ENCODE measurements at regions not wholly inside any gene's neighbourhood (a gene's known extent, or its start where the extent isn't known, plus 50 kb on each side); places are given as distances from the start of the nearest gene placed in this dataset.
"Not testable (repeated sequence)": the region's sequence is repeated elsewhere in the genome, so short reads cannot be mapped to it uniquely, and the experiment has no call there.

DNA sequence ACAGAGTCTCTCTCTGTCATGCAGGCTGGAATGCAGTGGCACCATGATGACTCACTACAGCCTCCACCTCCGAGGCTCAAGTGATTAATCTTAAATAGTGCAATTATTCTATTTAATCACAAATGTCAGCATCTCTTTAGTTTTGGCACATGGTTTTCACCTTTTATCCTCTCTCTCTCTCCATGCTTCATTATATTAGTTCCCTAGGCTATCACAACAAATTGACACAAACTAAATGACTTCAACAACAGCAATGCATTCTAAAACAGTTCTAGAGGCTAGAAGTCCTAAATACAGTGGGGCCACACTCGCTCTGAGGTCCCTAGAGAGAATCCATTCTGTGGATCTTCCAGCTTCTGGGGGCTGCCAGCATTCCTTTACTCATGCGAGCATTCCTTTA lies 178.2 kb upstream of the ZNG1F start:
- DNase-seq: not testable (repeated sequence)

DNA sequence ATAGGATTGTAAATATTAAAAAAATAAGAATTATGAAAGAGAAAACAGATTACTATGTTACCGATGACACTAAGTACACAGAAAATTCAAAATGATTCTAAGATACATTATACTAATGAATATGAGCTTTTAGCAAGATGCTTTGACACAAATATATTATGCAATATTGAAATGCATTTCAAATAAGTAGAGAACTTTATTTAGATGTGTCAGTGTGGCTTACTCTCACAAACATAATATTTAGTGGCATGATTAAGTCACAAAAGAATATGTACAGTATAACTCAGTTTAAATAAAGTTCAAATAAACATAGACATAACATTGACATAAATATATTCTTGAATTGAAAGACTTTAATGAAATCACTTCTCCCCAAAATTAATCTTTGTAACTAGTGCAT lies 172.7 kb upstream of the ZNG1F start:
- DNase-seq: not testable (repeated sequence)

DNA sequence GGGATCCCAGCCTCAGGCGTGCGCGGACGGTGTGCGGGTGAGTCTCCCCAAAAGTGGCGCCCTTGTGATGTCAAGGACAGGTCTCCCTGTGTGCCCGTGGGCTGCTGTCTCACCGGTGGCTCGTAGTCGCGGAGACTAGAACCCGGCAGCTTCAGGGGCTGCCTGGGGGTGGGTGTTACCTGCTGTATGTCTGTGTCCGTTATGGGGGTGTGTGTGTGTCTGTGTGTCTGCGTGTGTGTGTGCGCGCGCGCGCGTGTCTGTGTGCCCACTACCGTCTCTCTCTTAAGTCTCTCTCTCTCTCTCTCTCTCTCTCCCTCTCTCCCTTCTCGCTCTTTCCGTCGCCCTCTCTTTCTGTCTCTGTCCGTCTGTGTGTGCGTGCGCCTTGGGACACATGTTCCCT lies 170.0 kb upstream of the ZNG1F start:
- DNase-seq: peak; percentile 25 to 45

DNA sequence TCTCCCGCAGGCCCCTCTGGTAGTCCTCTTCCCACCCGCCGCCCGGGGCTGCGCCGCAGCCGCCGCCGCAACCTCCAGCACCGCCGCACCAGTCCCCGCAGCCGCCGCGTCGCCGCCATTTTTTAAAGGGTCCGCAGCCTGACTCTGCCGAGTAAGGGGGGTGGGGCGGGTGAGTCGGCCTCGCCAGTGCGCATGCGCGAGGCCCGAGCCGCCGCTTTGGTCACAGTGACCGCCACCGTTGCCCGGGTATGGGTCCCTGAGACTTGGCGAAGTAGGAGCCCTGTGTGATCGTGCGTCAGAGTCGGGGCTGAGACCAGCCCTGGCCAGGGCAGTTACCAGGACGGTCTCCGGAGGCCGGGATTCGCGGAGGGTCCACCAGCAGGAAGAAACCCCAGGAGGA lies 169.6 kb upstream of the ZNG1F start:
- DNase-seq: peak; percentile 83 to 88

DNA sequence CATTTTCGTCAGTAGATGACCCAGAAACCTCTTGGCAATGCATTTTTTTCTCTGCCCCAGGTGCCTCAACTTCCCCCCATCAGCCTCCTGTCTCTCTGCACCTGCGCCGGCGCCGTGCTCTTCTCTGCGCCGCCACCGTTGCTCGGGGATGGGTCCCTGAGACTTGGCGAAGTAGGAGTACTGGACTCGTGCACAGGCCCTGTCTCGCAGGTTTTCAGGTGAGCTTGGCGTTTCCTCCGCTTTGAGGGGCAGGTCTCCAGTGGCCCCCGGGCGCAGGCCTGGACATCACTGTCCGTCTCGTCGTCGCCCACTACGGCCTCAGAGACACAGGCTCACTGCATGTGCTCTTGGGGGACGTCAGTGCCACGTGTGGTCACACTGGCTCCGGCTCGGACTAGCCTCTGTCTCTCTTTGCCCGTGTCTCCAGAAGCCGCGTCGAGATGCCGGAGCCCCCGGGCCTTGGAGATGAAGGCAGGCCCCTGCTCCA lies 168.8 kb upstream of the ZNG1F start:
- peak; percentile 5 to 12 for DNase-seq

DNA sequence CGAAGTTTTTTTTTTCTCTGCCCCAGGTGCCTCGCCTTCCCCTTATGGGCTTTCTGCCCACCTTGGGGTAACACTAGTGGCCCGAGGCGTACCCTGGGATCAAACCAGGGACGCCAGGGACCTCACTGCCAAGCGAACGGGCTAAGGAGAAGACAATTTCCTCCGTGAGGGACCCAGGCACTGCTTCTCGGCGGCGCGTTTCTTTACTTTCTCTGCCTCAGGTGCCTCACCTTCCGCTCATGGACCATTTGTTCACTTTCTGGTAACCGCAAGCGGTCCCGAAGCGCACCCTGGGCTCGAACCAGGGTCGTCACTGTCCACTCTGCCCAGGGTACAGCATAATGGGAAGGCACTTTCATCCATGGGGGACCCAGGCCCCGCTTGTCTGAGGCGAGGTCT lies 168.2 kb upstream of the ZNG1F start:
- DNase-seq: not testable (repeated sequence)

DNA sequence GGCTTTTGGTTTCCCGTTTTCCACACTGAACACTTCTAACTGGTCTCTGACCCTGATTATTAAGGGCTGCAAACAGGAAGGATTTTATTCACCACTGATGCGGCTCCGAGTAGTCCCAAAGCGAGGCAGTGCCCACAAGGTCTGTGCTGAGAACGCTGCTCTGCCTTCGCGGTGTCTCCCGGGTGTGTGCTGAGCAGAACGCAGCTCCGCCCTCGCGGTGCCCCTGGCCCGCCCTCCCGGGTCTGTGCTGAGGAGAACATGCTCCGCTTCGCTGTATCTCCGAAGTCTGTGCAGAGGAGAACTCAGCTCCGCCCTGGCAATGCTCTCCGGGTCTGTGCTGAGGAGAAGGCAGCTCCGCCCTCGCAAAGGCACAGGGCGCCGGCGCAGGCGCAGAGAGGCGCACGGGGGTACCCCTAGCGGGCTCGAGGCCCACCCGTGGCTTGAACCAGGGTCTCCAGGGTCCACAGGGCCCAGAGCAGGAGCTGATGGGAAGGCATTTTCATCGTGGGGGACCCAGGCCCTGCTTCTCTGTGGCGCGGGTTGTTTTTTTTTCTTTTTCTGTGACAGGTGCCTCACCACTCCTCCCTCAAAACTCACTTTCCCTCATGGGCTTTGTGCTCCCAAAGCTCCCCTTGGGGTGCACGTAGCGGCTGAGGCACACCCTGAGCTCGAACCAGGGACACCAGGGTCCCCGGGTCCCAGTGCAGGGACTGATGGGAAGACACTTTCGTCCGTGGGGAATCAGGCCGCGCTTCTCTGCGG lies 167.7 kb upstream of the ZNG1F start:
- peak; percentile 85 to 90 for DNase-seq

DNA sequence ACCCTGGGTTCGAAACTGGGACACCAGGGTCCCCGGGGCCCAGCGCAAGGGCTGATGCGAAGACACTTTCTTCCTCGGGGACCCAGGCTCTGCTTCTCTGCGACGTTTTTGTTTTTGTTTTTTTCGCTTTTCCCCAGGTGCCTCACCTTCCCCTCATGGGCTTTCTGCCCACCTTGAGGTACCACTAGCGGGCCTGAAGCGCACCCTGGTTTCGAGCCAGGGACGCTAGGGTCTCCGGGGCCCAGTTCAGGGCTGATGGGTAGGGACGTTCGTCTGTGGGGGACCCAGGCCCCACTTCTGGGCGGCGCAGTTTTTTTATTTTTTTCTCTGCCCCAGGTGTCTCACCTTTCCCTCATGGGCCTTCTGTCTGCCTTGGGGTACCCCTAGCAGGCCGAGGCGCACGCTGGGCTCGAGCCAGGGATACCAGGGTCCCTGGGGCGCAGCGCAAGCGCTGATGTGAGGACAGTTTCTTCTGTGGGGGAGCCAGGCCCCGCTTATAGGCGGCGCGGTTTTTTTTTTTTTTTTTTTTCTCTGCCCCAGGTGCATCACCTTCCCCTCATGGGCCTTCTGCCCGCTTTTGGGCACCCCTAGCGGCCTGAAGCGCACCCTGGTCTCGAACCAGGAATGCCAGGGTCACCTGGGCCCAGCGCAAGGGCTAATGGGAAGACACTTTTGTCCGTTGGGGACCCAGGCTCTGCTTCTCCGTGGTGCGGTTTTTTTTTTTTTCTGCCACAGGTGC lies 166.8 kb upstream of the ZNG1F start:
- DNase-seq: not testable (repeated sequence)

DNA sequence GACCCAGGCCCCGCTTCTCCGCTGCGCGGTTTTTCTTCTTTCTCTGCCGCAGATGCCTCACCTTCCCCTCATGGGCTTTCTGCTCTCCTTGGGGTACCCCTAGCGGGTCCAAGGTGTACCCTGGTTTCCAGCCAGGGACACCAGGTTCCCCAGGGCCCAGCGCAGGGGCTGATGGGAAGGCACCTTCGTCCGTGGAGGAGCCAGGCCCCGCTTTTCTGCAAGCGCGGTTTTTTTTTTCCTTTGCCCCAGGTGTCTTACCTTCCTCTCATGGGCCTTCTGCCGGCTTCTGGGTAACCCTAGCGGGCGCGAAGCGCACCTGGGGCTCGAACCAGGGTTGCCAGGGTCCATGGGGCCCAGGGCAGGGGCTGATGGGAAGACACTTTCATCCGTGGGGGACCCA lies 165.9 kb upstream of the ZNG1F start:
- DNase-seq: peak; percentile 19

DNA sequence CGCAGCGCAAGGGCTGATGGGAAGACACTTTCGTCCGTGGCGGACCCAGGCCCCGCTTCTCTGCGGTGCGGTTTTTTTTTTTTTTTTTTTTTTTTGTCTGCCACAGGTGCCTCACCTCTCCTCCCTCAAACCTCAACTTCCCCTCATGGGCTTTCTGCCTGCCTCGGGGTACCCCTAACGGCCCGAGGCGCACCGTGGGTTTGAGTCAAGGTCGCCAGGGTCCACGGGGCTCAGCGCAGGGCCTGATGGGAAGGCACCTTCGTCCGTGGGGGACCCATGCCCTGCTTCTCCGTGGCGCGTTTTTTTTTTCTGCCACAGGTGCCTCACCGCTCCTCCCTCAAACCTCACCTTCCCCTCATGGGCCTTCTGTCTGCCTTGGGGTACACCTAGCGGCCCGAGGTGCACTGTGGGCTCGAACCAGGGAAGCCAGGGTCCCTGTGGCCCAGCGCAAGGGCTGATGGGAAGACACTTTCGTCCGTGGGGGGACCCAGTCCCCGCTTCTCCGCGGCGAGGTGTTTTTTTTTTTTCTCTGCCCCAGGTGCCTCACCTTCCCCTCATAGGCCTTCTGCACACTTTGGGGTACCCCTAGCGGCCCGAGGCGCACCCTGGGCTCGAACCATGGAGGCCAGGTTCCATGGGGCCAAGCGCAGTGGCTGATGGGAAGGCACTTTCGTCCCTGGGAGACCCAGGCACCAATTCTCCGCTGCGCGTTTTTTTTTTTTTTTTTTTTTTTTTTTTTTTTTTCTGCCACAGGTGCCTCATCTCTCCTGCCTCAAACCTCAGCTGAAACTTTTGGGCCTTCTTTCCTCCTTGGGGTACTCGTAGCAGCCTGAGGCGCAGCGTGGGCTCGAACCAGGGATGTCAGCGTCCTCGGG lies 165.2 kb upstream of the ZNG1F start:
- peak in 1 of 2 experiments; percentile 2 for DNase-seq

DNA sequence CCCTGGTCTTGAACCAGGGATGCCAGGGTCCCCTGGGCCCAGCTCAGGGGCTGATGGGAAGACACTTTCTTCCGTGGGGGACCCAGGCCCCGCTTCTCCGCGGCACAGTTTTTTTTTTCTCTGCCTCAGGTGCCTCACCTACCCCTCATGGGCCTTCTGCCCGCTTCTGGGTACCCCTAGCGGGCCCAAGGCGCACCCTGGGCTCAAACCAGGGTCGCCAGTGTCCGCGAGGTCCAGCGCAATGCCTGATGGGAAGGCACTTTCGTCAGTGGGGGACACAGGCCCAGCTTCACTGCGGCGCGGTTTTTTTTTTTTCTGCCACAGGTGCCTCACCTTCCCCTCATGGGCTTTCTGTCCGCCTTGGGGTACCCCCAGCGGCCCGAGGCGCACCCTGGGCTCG lies 163.9 kb upstream of the ZNG1F start:
- not testable (repeated sequence) for DNase-seq

DNA sequence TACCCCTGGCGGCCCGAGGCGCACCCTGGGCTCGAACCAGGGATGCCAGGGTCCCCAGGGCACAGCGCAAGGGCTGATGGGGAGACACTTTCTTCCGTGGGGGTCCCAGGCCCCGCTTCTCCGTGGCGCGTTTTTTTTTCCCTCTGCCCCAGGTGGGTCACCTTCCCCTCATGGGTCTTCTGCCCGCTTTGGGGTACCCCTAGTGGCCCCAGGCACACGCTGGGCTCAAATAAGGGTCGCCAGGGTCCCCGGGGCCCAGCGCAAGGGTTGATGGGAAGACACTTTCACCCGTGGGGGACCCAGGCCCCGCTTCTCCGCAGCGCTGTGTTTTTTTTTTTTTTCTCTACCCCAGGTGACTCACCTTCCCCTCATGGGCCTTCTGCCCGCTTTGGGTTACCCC lies 163.3 kb upstream of the ZNG1F start:
- DNase-seq: not testable (repeated sequence)

DNA sequence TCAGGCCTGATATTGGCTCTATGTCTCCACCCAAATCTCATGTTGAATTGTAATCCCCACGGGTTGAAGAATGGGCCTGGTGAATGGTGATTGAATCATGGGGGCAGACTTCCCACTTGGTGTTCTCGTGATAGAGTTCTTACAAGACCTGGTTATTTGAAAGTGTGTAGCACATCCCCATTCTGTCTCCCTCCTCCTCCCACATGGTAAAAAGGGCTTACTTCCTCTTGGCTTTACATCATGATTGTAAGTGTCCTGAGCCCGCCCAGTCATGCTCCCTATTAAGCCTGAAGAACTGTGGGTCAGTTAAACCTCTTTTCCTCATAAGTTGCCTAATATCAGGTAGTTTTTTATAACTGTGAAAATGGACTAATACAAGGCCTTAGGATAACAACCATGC lies 158.8 kb upstream of the ZNG1F start:
- DNase-seq: not testable (repeated sequence)

DNA sequence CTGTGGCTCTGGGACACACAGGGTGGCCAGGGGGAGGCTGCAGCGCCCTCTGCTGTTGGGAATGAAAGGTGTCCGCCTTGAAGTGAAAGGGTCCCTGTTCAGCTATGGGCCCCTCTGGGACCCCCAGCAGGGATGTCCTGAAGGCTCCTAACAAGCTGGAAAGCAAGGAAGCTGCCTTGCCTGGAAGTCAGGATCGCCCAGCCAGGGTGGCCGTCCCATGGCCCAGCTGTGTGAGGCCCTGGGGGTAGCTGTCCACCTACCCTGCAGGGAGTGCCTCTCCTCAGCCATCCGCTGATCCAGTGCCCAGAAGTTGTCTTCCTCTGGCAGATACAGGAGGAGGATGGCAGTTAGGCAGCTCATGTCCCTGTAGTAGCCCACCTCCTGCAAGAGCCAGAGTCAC lies 143.4 kb upstream of the ZNG1F start:
- DNase-seq: not testable (repeated sequence)

DNA sequence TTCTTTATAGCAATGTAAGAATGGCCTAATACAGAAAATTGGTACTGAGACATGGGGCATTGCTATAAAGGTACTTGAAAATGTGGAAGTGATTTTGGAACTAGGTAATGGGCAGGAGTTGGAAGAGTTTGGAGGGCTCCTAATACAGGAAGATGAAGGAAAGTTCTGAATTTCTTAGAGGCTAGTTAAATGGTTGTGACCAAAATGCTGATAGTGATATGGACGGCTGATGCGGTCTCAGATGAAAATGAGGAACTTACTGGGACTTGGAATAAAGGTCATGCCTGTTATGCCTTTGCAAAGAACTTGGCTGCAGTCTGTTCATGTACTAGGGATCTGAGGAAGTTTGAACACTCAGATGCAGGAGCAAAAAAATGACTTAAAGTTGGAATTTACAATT lies 132.2 kb upstream of the ZNG1F start:
- DNase-seq: not testable (repeated sequence)

DNA sequence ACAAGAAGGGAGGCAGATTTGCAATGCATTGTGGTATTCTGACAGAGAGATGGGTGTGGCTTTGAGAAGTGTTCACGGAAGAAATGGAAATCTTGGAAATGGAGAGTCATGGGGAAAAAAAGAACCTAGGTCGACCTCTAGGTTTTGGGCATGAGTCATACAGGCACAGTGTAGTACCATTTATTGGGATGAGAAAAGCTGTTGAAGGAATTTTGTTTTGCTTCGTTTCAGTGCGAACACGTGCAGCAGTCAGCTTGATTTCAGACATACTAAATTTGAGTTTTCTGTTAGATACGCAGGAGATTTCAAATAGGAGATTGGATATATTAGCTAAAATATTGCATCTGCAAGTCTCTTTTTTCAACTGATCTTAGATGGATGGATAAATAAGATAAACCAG lies 119.8 kb upstream of the ZNG1F start:
- not testable (repeated sequence) for DNase-seq

DNA sequence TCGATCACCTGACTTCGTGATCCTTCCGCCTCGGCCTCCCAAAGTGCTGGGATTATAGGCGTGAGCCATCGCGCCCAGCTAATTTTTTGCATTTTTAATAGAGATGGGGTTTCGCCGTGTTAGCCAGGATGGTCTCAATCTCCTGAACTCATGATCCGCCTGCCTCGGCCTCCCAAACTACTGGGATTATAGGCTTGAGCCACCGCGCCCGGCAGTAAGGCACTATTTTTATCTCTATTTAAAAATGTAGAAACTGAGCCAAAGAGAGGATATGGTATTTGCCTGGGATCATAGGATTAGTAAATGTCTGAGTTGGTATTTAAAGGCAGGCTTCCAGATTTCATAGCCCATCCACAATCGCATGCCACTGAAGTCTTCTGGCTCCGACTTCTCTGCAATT lies 96.6 kb upstream of the ZNG1F start:
- DNase-seq: not testable (repeated sequence)

DNA sequence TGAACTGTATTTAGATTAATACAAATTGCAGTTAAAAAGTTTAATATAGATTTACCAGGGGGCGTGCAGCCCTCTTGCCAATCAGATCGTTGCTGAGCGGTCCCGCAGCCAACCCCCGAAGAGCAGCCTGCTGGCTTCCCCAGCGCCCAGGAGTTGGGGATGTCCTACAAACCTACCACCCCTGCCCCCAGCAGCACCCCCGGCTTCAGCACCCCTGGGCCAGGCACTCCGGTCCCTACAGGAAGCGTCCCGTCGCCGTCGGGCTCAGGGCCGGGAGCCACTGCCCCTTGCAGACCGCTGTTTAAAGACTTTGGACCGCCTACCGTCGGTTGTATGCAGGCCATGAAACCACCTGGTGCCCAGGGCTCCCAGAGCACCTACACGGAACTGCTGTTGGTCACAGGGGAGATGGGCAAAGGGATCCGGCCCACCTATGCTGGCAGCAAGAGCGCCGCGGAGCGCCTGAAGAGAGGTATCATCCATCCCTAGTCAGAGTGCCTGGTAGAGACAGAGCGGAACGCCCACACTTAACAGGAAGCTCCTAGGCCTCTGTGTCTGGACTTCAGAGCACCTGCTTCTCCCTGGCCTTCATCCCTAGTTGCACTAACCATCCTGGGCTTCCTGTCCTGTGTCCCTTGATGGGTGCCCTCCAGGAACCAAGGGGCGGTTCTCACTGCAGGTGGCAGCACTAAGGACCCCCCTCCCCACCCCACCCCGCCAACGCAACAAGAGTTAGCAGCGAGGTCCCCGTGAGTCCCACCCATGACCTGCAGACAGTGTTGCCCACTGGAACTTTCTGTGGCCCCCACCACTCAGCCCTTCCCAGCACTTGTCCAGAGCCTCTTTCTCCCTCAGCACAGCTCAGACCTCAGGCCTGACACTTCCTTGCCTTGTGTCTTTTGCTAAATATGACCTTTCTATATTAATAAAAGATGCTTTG lies 91.5 kb upstream of the ZNG1F start:
- not testable (repeated sequence) for DNase-seq

DNA sequence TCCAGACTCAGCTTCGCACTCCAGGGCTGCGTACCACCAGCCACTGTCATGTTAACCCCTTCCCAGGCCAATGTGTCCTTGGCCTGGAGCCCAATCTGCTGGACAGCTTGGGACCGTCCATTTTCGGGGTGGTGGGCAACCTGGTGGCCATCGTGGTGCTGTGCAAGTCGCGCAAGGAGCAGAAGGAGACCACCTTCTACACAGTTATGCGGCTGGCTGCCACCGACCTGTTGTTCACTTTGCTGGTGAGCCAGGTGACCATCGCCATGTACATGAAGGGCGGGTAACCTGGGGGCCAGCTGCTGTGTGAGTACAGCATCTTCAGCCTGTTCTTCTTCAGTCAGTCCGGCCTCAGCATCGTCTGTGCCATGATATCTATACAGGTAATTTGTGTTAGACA lies 90.3 kb upstream of the ZNG1F start:
- DNase-seq: not testable (repeated sequence)

DNA sequence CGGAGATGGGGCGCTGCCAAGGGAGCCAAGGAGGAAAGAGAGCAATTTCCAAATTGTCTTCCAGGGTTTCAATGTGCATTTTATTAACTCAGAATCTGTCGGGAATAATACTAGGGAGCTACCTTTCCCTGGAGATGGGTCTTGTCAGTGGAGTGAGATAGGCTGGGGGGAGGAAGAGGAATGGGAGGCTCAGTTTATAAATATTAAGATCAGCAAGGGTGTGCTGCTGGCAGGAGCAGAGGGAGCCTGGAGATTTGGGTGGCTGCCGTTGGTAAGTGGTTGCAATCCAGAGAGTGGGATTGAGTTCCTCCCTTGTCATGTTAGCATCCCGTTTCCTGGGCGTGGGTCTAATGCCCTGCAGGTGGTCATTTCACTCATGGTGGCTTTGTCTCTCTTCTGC lies 89.9 kb upstream of the ZNG1F start:
- DNase-seq: not testable (repeated sequence)

DNA sequence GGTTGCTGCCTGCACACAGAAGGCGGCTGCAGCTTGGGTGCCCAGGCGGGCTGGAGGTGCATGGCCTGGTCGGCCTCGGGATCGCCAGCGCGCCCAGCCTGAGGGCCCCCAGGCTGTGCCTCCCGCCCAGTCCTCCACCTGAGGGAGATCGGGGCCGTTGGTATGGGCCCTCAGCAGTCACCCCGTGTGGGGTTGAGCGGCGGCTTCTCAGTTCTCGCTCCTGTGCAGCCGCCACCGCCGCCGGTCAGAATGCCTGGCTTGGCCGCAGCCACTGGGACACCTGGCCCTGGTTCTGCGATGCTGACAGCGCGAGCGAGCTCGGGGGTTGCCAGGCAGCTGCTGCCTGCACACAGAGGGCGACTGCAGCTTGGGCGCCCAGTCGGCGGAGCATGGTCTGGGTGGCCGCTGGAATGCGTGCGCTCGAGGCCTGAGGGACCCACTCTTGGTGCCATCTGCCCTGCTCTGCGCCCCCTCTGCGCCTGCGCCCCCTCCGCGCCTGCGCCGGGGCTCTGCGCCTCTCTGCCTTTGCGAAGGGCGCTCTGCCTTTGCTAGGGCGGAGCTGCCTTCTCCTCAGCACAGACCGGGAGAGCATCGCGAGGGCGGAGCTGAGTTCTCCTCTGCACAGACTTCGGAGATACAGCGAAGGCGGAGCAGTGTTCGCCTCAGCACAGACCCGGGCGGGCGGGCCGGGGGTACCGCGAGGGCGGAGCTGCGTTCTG lies 84.6 kb upstream of the ZNG1F start:
- peak; percentile 74 to 80 for DNase-seq
